NOMO-1 (cell line): ENCODE measurements at regions not wholly inside any gene's neighbourhood (a gene's known extent, or its start where the extent isn't known, plus 50 kb on each side); places are given as distances from the start of the nearest gene placed in this dataset.

Experiments used
- DNase-seq, 2 experiments: peaks; one replicate each; lab custom pipeline; 2025; ENCODE audit not compliant: unreplicated experiment in 2 of 2; lab: John Stamatoyannopoulos, UW

DNA sequence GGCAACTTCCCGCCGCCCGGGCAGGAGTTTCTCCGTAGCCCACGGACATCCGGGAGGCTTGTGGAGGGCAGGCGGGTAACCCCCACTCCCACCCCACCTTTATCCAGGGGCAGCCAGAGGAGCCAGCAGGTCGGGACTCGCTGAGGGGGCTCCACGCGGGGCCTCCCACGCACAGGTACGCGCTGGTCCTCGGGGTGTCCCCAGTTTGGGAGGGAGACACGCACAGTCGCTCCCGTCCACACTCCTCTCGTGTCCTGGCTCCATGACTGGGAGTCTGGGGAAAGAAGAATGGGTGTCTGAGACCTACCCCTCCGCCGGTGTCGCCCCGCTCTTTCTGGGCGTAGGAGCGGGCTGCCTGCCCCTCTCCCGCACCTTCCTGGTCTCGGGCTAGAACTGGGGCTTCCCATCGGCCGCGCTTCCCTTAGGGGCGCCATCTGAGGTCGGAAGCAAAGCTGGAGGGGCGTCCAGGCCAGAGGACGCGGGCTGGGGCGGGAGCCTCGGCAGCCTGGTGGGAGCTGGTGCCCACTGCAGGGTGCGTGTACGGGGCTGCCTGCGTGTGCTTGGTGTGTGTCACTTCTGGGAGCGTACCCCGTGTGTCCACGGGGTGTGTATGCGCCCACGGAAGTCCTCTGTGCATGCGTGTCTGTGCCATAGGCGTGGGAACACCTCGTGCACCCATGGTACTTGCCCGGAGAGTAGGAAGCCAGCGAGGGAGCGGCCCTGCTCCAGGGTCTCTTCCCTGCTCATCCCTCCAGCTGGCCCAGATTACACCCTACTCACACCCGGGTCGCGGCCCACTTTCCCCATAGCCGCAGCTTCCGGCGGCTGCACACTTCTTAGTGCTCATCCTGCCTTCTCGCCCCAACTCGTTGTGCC lies 73.0 kb upstream of the LEP start:
- no peak for DNase-seq

DNA sequence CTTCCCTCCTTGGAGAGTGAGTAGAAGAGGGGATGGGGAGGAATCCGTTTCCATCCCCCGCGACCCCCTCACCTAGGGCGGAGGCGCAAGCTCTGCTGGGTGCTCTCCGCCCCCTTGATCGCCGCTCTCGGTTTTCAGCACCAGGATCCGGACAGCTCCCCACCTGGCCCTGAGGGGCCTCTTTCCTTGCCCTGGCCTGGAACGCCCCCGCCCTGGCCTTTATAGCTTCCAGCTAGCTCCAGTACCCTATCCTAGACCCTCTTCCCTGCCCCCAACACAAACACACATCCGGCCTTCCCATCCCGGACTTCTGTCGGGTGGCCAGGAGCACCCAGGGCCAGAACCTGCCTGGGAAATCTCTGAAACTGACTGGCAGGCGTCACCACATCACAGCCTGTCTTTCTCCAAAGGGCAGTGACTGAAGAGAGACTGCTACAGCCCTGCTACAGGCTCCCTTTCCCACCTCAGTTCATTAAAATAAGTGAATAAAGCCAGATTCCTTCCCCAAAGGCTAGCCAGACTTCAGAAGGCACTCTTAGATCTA lies 72.3 kb upstream of the LEP start:
- no peak for DNase-seq

DNA sequence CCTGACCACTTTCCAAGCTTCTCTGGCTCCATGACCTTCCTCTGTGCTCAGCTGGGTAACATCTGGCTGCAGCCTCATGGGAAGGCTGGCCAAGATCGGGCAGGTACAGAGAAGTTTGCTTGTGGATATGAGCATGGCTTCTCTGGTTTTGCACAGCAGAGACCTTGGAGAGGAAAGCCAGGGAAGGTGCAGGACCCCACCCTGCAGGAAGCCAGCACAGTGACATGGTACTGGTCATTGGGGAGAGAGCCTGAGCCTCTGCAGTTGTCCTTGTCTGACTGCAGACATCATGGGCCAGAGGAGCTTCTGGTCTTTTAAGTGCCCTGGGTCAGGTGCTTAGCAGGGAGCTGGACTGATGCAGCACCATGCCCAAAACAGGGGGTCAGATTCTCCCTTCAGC lies 70.6 kb upstream of the LEP start:
- DNase-seq: no peak

DNA sequence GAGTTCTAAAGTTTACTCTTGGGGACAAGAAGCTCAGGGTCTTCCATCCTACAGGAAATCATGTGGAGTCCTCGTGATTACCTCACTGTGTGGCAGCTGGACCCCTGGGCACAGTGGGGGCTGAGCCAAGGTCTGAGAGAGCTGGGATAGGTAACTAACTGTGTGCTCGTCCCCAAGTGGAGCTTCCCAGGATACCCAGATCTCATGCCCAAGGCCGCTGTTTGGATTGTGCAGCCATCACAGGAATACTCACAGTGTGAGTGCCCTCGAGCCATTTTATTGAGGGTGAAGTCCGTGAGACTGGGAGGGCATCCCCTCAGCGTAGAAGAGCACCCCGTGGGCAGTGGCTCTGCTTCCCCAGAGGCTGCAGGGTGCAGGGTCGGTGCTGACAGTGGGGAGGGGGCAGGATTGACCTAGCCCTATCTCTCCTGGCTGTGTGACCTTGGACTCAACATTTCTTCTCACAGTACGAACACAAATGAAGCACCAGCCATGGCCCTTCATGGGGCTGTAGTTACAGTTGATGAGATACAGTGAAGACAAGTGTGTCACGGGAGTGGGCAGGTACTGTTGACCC lies 69.6 kb upstream of the LEP start:
- DNase-seq: no peak

DNA sequence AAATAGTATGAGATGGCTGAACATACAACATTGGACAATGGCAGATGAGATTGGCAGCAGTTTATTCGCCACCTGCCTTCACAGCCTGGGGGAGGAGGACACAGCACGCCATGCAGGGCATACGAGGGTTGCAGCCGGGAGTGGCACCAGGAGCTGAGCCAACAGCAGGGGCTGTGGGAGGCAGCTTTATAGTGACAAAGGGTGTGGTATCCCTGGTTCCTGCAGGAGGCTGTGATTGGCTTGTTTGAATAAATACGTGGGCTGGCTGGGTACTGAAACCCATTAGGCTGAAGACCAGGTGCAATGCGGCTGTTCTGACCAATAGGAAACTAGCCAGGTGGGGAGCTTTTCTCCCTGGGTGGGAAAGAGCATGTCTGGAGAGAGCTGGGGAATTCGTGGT lies 68.9 kb upstream of the LEP start:
- DNase-seq: no peak

DNA sequence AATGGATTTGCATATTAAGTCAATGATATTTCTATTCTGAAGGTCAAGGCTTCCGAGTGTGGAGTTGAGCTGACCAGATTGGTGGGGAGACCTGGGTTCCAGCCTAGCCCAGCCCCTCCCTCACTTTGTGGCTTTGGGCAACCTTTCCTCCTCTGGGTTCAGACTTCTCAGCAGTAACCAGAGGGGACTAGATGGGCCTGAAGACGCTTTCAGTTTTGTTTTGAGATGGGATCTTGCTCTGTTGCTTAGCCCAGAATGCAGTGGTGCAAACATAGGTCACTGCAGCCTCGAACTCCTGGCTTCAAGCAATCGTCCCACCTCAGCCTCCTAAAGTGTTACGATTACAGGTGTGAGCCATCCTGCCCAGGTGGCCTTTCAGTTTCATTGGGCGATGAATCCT lies 68.1 kb upstream of the LEP start:
- DNase-seq: no peak

DNA sequence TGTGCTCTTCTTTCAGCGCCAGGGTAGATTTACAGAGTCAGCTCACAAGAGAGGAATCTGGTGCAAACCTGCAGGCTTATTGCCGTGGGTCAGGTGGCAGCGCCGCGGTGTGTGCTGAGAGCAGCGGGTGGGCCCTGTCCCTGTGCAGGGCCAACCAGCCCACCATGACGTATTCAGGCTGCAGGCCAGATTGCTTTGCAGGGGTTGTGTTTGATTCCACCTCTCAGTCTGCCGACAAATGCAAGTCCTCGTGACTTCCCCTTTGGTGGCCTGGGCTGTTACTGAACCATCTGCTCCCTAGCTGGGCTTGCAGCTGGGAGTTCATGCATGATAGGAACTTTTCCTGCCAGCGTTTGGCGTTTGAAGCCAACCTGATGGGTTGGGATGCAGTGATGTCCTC lies 66.7 kb upstream of the LEP start:
- peak in 1 of 2 experiments; percentile 17 for DNase-seq

DNA sequence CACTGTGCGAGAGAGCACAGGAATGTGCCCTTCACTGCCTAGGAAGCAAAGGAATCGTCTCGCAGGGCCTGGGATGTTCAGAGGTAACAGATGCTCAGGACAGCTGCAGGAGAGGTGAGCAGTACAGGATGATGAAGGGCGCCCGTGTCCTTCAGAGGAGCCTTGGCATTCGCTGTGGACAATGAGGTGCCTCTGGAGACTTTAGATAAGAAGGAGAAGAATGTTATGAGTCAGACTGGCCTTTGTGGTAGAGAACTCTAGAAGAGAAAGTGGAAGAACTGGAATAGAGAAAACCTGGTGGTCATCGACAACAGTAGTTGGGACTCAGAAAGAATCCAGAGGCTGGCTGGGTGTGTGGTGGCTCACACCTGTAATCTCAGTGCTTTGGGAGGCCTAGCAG lies 64.4 kb upstream of the LEP start:
- no peak for DNase-seq

DNA sequence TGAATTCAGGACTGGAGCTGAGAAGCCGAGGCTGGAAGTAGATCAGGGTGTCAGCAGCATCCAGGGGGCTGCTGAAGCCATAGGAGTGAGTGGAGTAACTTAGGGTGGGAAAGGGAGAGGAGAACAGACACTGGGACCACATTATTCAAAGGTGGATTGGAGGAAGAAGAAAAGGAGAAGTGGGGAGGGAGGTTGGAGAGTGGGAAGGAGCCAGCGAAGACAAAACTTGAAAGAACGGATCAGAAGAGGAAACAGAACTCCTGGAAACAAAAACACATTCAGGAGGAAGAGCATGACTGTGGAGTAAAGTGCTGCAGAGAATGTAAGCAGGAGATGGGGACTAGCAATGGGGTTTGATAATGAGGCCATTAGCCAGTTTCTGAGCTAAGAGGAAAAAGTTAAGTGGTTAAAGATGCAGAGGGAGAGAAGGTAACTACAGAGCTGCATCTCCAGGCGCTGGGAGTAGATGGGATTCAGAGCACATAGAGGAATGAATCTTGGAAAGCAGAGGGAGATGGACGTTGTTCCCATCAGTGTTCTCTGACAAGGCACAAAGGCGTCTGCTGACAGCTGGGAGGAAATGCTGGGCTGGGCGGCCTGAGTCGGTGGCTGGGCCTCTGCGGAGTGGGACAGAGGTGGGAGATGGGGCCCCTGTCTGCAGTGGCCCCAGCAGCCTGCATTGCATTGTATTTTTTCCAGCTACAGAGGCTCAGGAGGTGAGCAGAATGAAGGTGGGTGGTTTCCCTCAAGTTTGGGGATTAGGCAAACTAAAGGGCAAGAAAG lies 63.1 kb upstream of the LEP start:
- no peak for DNase-seq

DNA sequence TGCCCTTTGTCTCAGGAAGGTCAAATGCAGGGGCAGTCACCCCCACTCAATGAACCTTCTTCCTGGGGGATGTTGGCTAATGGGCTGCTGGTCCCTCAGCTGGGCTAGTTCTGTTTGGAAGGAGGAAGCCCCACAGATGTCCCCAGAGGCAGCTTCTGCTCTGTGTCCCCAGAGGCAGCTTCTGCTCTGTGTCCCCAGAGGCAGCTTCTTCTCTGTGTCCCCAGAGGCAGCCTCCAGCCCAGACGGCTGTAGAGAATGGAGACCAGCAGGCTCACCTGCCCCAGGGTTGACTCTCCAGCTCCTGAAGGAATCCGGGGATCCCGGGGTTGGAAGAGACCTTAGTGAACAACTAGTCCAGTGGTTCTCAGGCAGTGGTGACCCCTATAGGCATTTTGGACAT lies 62.5 kb upstream of the LEP start:
- no peak for DNase-seq

DNA sequence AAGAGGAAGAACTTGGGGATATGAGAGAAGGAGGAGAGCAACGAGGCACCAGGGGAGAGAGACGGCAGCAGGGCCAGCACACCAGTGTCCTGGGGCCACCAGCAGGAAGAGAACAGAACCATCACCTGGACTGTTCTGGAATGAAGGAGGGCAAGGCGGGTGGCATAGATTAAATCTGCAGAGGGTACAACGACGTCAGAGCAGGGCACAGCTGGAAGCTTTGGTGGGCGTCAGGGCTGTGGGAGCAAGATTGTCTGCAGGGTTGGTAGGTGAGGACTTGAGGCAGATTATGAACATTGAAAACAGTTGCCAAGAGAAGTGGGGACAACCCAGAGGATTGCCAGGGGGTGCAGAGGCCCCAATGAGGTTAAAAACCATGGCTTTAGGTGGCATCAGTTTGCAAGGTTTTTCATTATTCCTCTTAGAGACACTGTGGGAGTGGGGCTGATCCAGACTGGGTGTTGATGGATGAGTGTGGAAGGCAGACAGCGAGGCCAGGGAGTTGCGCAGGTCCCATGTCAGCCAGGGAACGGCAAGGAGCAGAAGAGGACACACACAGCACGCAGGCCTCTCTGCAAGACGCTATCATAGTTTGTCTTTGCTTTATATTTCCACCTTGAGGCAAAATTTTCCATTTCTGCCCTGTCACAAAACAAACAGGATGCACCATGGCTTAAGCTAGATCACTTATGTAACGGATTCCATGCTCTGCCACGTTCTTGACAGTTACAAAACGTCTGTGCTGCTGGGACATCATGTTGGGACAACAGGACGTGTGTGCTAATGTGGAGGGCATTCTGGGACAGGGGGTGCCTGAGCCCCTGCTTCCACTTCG lies 52.5 kb upstream of the LEP start:
- no peak for DNase-seq

DNA sequence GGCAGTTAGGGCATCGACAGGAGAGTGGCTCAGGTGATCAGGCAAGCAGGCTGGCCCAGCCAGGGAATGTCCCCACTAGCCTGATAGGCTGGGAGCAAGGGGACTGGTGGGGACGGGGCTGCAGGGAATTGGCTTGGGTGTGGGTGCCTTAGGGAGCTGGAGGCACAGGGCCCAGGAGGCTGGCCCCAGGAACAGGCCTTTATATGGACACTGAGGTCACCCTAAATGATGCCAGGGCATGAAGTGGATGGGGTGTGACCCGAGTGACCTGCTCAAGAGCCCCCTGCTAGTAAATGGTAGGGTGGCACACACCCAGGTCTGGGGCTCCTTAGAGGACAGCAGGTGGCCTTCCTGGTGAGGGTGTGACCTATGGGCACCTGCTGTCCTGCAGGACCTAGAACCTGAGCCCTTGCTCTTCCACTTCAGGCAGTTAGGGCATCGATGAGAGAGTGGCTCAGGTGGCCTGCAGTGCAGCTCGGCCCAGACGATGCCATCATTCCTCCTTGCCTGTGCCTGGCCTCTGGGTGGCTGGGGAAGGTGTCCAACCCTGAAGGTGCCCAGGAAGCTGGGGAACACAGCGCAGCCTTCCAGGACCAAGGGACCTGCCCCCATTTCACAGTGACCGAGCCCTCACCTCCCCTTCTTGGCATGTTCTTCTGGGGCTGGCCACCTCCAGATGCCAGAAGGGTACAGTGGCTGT lies 51.7 kb upstream of the LEP start:
- DNase-seq: no peak

DNA sequence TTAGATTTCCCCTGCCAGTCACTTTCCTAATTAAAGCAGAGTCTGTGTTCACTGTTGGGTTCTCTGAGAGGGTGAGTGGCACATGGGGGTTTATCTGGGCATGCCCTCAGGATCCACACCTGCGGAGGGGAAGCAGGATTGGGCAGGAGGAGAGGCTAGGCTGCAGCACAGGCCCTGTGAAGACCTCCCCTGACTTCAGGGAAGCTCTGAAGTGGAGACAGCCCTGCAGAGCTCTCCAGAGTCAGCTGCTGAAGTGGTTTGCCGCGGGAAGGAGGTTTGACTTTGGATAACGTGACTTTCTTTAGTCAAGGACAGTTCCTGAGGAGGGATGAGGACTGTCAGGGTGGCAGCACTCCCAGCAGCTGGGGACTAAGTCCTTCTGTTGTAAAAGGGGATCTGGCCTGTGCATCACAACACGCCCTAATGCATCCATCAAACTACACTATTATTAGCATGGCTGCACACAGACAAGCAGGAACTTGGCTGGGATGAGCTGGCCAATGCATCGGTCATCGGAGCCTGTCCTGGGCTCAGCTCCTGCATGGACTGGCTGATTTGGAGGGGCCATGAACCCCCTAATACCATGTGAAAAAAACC lies 50.9 kb upstream of the LEP start:
- no peak for DNase-seq

DNA sequence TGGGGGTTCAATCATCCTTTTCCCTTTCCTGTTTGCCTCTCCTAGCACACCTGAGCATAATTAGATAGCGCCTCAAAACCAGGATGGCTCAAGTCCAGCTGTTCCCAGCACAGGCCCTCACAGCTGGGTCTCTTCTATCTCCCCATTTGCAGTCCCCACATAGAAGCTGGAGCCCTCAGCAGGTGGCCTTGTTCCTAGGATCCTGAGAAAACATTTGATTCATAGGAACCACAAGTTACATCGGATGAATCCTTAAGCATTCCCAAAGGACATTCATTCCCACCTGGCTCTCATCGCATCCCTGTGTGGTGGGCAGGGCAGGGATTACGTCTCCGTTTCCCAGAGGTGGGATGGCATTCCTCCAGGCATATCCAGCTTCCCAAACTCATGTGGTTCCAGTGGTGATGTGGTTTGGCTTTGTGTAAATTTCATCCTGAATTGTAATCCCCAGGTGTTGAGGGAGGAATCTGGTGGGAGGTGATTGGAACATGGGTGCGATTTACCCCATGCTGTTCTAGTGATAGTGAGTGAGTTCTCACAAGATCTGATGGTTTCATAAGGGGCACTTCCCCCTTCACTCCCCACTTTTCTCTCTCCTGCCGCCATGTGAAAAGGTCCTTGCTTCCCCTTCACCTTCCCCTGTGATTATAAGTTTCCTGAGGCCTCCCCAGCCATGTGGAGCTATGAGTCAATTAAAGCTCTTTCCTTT lies 49.8 kb upstream of the LEP start:
- DNase-seq: no peak
